NCI-H69 (cell line): ENCODE measurements at regions not wholly inside any gene's neighbourhood (a gene's known extent, or its start where the extent isn't known, plus 50 kb on each side); places are given as distances from the start of the nearest gene placed in this dataset.
"Not testable (repeated sequence)": the region's sequence is repeated elsewhere in the genome, so short reads cannot be mapped to it uniquely, and the experiment has no call there.

Source experiments
- DNase-seq: peaks from one replicate; lab custom pipeline; 2025; lab: John Stamatoyannopoulos, UW

- DNase-seq, result not testable (repeated sequence)
Measured at GRCh38 chr4:55696424-55696823, 60.3 kb upstream of the NMU start.

- DNase-seq, result no peak
Measured at GRCh38 chr4:55706541-55706940, 70.4 kb upstream of the NMU start.

DNA sequence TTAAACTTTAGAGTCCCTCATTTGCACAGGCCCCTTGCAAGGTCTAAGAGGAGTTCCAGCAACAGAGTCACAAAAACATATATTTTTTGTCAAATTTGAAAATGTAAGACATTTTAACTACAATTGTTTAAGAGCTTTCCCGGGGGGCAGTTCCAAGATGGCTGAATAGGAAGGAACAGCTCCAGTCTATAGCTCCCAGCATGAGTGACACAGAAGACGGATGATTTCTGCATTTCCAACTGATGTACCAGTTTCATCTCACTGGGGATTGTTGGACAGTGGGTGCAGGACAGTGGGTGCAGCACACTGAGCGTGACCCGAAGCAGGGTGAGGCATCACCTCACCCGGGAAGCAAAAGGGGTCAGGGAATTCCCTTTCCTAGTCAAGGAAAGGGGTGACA is 71.4 kb upstream of the NMU start:
- no peak for DNase-seq

DNA sequence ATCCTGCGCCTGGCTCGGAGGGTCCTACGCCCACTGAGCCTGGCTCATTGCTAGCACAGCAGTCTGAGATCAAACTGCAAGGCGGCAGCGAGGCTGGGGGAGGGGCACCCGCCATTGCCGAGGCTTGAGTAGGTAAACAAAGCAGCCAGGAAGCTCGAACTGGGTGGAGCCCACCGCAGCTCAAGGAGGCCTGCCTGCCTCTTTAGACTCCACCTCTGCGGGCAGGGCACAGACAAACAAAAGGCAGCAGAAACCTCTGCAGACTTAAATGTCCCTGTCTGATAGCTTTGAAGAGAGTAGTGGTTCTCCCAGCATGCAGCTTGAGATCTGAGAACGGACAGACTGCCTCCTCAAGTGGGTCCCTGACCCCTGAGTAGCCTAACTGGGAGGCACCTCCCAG is 71.9 kb upstream of the NMU start:
- DNase-seq, result not testable (repeated sequence)

- DNase-seq, result not testable (repeated sequence)
Measured at GRCh38 chr4:55712835-55713234, 76.7 kb upstream of the NMU start.

- DNase-seq, result no peak
Measured at GRCh38 chr4:55721651-55722050, 85.6 kb upstream of the NMU start.

DNA sequence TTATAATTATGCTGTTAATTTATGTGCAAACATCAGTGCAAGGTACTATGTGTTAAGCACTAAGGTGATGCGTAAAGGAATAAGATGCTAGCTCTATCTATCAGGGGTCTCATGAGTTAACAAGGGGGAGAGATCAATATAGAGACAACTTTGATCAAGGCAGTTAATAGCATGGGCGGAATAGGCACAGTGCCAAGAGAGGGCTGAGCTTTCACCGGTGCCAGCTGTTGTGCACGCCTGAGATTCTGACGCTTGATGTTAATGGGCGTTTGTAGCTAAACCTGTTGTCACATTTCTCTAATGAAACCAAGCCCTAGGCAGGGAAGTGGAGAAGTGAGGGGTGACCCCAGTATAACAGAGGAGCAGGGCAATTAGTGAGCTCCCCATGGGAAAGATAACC is 86.0 kb upstream of the NMU start:
- DNase-seq, result peak; percentile 82

DNA sequence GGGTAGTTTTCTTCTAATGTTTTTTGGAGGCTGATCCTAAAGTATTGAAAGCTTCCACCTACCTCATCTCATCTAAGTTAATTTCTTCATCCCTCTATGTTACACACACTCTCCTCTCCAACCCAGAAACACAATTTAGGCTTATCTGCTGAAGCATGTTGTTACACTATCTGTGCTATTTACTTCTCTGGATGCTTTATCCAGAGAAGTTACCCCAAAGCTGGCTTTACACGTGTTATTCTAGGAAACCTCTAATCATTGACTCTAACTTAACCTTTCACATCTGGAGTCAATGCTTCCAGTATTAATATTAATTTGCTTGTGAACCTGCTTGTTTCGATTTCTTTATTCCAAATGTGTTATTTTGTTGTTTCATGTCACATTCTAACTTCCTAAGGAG is 87.3 kb upstream of the NMU start:
- no peak for DNase-seq

DNA sequence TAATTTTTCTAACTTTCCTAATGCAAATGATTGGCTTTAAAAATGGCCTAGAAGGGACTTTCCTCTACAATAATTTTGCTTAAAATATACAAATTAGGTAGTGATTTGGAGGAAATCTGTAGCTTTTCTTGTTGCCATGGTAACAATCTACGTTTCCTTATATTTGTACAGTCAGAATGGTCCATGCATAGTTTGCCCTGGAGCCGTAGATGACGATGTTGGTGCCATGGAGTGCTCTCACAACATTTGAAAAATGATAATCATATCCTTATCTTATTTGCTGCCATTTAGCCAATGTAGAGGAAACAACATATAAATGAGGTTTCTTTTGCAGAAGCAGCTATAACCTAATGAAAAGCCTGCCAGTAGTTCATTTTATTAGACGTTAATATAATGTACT is 89.0 kb upstream of the NMU start:
- DNase-seq, result no peak

DNA sequence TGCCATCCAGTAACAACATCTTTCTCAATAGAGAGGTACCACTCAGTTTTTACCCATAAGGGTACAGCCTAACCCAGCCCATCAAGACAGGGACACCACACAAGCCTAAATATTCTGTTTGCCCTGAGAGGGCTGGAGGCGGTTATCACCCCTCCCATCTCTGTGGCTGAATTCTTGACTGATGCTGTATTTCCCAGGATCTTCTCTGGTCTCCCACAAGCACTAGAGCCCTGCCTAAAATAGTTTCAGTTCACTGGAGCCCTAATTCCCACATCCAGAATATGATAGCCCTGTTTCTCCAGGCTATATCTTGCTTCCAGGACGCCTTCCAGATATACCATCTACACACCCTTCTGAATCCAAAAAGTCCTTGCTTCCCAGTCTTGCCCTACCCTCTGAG is 91.6 kb upstream of the NMU start:
- DNase-seq, result no peak

DNA sequence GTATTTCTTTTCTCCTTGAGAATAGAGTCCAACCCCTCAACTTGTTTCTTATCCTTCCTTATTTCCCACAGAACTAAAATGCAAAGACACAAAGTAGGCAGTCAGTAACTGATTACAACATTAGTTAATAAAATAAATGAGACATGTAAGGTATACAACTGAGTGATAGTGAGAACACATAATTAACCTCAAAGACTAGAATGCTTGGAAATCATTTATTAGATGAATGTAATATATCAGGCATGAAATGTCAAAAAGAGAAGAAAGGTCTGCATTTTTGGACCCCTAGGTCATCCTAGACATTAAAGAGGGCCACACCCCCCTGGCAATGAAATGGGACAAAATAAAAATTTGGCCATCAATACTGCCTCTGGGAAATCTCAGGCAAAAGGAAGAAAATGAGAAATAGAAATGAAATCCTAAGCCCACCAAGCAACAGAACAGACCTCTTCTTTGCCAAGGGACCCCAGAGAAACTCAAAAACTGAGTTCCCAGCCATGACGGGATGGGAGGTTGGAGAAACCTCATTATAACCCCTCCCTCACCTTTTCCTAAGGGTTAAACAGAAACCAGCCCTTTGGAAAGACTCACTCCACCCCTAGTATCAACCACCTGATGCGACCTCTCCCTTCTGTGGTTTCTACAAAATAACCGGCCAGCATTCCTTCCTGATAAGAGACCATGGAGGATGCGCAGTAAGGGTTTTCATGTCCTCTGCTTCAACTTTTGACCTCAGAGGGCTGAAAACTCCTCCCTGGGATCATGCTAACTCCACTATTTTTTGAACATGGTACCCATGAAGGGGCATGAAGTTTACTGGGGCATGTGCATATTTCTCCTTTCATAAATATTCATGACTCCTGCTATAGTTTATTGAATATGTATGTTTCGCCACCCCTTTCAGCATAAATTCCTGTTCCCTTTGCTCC is 90.0 kb upstream of the EXOC1L start:
- DNase-seq, result no peak

DNA sequence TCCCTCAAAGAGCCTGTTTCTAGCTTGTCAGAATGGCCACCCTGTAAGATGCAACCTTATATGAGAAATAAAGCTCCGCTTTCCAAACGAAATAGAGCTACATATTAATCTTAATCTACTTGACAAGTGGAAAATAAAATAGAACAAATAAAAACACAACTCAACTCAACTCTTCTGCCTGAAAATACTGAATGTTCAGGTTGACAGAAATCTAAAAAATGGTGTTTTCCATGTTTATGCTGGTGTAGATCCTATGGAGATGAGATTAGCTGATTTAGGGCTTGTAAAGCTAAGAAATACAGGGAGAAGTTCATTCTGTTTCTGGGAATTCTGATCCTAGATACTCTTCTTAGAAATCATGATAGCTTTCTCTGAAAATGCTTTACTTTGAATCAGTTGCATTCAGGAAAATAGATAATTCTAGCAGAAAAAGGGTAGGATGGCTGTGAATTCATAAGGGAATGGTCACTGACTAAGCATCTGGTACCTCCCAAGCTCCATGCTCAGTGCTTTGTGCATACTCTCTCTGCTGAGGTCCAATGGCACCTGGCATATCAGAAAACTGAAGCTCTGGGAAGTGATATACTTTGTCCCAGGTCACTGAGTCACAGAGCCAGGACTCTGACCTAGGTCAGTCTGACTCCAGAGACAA is 89.2 kb upstream of the EXOC1L start:
- no peak for DNase-seq

GRCh38 chr4:55731959-55732358 is 87.6 kb upstream of the EXOC1L start:
- no peak for DNase-seq

DNA sequence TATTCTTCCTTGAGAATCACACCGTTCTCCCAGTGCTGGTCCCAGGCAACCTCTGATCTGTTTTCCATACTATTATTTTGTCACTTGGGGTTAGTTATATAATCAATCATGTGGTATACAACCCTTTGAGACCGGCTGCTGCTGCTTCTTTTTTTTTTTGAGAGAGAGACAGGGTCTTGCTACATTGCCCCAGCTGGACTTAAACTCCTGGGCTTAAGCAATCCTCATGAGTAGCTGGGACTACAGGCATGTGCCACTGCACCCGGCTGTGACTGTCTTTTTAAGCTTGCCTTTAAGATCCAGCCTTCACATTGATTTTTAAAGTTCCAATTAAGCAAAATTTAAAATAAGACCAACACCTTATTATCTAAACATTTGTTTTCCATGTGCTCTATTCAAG is 86.7 kb upstream of the EXOC1L start:
- no peak for DNase-seq

DNA sequence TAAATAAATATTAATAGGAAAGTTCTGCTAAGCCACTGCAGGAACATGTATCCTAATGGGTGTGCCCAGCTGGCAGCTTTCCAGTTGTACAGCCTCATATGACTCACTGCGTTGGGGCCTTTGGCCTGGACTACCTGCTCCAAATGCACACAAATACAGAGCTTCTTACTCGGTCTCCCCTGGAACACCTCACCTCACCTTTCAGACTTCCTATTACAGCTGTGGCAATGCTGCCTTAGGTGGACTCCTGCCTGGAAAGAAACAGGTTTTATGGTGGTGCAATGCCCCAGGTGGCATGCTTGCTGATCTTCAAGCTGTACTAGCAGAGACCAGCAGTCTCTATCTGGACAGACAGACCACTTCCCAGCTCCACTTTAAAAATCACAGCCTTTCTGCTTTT is 85.7 kb upstream of the EXOC1L start:
- peak; percentile 84 for DNase-seq

GRCh38 chr4:55736605-55737183 is 82.9 kb upstream of the EXOC1L start:
- peak; percentile 6 for DNase-seq

DNA sequence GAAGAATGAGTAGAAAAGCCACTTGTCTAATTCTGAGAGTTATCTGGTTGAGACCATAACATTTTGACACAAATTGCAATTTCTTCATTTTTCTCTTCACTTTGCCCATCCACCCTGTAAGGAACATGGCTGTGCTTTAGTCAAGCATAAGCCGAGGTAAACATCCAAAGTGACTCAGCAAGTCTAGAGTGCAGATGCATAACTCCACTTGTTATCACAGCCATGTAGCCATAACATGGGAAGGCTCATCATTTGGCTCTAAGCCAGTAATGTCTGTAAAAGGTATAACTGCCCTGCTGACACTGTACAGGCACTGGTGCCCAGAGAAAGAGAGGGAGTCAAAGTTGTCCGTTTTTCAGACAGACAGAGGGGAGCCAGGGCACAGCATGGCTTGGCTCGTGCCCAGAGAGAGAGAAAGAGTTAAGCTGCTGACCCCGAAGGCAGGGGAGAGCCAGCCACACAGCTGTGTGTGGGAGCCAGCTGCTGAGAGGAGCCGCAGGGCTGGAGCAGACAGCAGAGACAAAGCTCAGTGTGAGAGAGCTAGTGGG is 76.9 kb upstream of the EXOC1L start:
- DNase-seq, result peak; percentile 87

- DNase-seq, result peak; percentile 36
Measured at GRCh38 chr4:55744369-55744768, 75.2 kb upstream of the EXOC1L start.

DNA sequence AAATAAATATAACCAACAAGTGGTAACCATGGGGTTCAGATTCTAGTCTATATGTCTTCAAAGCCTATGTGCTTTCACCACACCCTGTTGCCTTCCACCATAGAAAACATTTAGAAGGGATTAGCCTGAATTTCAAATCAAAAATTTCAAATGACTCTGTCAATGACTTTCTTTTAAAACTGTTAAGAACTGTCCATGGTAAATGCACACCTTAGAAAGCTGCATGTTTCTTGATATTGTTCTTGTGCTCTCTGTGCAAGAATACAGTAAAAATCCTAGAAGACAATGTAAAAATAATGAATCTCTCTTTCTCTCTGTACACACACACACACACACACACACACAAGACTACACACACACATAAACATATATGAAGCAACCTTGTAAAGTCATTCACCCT is 74.6 kb upstream of the EXOC1L start:
- peak; percentile 2 for DNase-seq

GRCh38 chr4:55747793-55748192 is 71.8 kb upstream of the EXOC1L start:
- DNase-seq, result no peak

DNA sequence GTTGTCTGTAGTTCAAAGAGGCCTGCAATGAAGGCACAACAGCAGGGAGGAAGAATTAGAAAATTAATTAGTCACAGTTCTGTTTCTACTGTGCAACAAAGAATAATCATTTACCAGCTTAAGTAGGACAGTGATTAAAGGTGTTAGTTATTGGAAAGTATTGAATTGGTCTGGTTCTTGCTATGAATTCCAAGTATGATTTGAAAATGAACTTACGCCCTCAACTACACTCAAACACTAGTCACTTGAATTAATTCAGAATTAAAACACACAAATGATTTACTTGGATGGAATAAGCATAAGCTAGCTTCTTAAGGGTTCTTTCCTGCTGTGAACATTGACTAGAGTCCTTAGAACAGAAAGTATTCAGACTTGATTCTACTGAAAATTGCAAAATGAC is 69.9 kb upstream of the EXOC1L start:
- no peak for DNase-seq

GRCh38 chr4:55752810-55753209 is 66.8 kb upstream of the EXOC1L start:
- no peak for DNase-seq

- no peak for DNase-seq
Measured at GRCh38 chr4:55753856-55754255, 65.7 kb upstream of the EXOC1L start.
